GM12892 (cell line): ENCODE measurements at regions not wholly inside any gene's neighbourhood (a gene's known extent, or its start where the extent isn't known, plus 50 kb on each side); places are given as distances from the start of the nearest gene placed in this dataset.

ENCODE experiments used
- POLR2A ChIP-seq: IDR thresholded peaks from 2 replicates; pipeline ENCODE4 v1.6.1; 2011; ENCODE audit warnings: low read depth, low read length, control low read depth
- POLR2AphosphoS5 ChIP-seq: IDR thresholded peaks from 2 replicates; pipeline ENCODE4 v1.6.1; 2011; ENCODE audit warnings: low read depth, low read length, control low read depth
- TAF1 ChIP-seq: IDR thresholded peaks from 2 replicates; pipeline ENCODE4 v1.6.1; 2011; ENCODE audit warnings: low read depth, mild to moderate bottlenecking, control low read depth, low read length, borderline replicate concordance

DNA sequence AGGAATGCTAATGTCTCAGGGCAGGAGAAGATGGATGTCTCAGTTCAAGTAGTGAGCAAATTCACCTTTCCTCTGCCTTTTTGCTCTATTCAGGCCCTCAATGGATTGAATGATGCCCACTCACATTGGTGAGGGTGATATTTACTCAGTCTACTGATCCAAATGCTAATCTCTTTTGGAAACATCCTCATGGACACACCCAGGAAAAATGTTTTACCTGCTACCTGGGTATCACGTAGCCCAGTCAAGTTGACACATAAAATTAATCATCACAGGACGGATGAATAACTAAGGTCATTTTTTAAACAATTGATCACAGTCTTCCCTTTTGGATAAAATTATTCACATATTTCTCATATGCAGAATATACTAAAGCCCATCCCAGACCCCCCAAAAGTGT lies 63.0 kb upstream of the JAK2 start:
- no peak for TF ChIP-seq TAF1
- TF ChIP-seq POLR2AphosphoS5 = no peak
- no peak for TF ChIP-seq POLR2A
